Gastrocnemius medialis (tissue), 4 donors: ENCODE measurements at regions not wholly inside any gene's neighbourhood (a gene's known extent, or its start where the extent isn't known, plus 50 kb on each side); places are given as distances from the start of the nearest gene placed in this dataset.

ENCODE experiments used
- POLR2A ChIP-seq, 2 donors: fragments of 450-650 bp; IDR thresholded peaks; one replicate each; pipeline ENCODE4 v1.6.1; 2017; ENCODE audit warnings: antibody characterized with exemption in 2 of 2, mild to moderate bottlenecking in 2 of 2, moderate library complexity in 2 of 2
- TF ChIP-seq, protein P1 (sequence below), 5 experiments: fragments of 450-650 bp in 3 of 5; fragments of 200-600 bp in 2 of 5; sonication (generic) in 2 of 5; IDR thresholded peaks in 4 of 5; conservative IDR thresholded peaks in 1 of 5; 1 replicate in 4 of 5; 2 replicates in 1 of 5; pipeline ENCODE4 v1.5.1; 2016 to 2019; ENCODE audit warnings: antibody characterized with exemption in 5 of 5, mild to moderate bottlenecking in 3 of 5, moderate library complexity in 3 of 5

DNA sequence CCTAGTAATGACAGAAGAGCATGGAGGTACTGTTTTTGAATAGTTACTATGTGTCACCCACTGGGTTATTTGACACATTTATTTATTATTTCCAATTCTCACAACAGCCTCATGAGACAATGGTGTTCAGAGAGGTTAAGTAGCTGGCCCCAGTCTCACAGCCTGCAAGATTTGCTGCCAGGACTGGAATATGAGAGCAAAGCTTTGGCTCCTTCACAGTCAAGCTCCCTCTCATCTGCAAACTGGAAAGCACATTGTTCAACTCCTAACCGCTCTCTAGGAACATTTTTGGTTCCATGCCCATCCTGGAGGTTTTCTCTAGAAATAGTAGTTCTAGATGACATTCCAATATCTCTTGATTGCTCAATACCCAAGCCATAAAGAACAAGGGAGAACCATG, 75.5 kb upstream of the CXCL12 start:
- TF ChIP-seq, protein P1, sequence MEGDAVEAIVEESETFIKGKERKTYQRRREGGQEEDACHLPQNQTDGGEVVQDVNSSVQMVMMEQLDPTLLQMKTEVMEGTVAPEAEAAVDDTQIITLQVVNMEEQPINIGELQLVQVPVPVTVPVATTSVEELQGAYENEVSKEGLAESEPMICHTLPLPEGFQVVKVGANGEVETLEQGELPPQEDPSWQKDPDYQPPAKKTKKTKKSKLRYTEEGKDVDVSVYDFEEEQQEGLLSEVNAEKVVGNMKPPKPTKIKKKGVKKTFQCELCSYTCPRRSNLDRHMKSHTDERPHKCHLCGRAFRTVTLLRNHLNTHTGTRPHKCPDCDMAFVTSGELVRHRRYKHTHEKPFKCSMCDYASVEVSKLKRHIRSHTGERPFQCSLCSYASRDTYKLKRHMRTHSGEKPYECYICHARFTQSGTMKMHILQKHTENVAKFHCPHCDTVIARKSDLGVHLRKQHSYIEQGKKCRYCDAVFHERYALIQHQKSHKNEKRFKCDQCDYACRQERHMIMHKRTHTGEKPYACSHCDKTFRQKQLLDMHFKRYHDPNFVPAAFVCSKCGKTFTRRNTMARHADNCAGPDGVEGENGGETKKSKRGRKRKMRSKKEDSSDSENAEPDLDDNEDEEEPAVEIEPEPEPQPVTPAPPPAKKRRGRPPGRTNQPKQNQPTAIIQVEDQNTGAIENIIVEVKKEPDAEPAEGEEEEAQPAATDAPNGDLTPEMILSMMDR (IDR thresholded peaks at IDR 0.05 in 4 of 5, conservative IDR thresholded peaks at IDR 0.05 in 1 of 5): no peak
- no peak for TF ChIP-seq POLR2A (IDR thresholded peaks at IDR 0.05)
